K562 (cell line): ENCODE measurements at regions not wholly inside any gene's neighbourhood (a gene's known extent, or its start where the extent isn't known, plus 50 kb on each side); places are given as distances from the start of the nearest gene placed in this dataset.

Experiments used
- ATAC-seq: fragments of 200-7000 bp; cut with Tn5 transposase; 3 replicates; pipeline ENCODE4 v1.9.1; 2020; ENCODE audit warnings: moderate library complexity
- BruUV-seq: library from RNA; stranded (reverse); fragments of 400-500 nt; replicated peaks from 2 replicates; lab custom pipeline; 2021; lab: Mats Ljungman, UMichigan
- CTCF ChIA-PET: fragments of 300-600 bp; formaldehyde crosslinking; extraction: SDS; loops from one replicate; lab custom pipeline; 2021; ENCODE audit warnings: low intra/inter-chr PET ratio; lab: Yijun Ruan, JAX
- POLR2A ChIA-PET: fragments of 300-600, 350-650 bp; sonication (Branson Sonifier 250); formaldehyde crosslinking; extraction: SDS; loops from one replicate; lab custom pipeline; 2021; ENCODE audit warnings: antibody characterized with exemption, inconsistent platforms; lab: Yijun Ruan, JAX
- DNase-seq, 4 experiments: peaks; one replicate each; pipeline versions ENCODE4 v3.0.0 to v3.0.0-alpha.2; 2011 to 2018; ENCODE audit warnings: low spot score in 3 of 4, mixed read lengths in 3 of 4; ENCODE audit errors: extremely low read depth in 1 of 4
- FAIRE-seq: peaks from 2 replicates; lab custom pipeline; 2011; peaks lifted over from hg19 to GRCh38; lab: Jason Lieb, UNC
- H2AFZ ChIP-seq: 2 replicates; pipeline ENCODE4 v1.6.0; 2011; ENCODE audit warnings: low read depth, low read length, control low read depth, inconsistent platforms
- H3K27ac ChIP-seq: fragments of 200-600 bp; 3 replicates; pipeline ENCODE4 v1.8.0; 2011; ENCODE audit warnings: low read depth, mild to moderate bottlenecking, control low read depth, inconsistent platforms, low read length, moderate library complexity, mixed read lengths; ENCODE audit errors: extremely low read depth
- H3K27me3 ChIP-seq, 2 experiments: fragments of 300-600 bp in 1 of 2; 2 replicates in 1 of 2; 3 replicates in 1 of 2; pipeline versions ENCODE4 v1.6.0 to v1.8.0; 2011; ENCODE audit warnings: inconsistent platforms in 2 of 2, low read length in 2 of 2, mild to moderate bottlenecking in 1 of 2, mixed read lengths in 1 of 2, moderate library complexity in 1 of 2; ENCODE audit not compliant: control insufficient read depth in 2 of 2, insufficient read depth in 2 of 2
- H3K36me3 ChIP-seq: fragments of 300-600 bp; 3 replicates; pipeline ENCODE4 v1.8.0; 2011; ENCODE audit warnings: mild to moderate bottlenecking, low read length, inconsistent platforms; ENCODE audit not compliant: control insufficient read depth, insufficient read depth
- H3K4me1 ChIP-seq, 2 experiments: fragments of 200-600 bp in 1 of 2; replicated peaks in 1 of 2; 2 replicates in 1 of 2; 3 replicates in 1 of 2; pipeline versions ENCODE4 v1.5.1 to v1.8.0; 2011; ENCODE audit warnings: inconsistent platforms in 2 of 2, low read length in 2 of 2, mild to moderate bottlenecking in 1 of 2, mixed read lengths in 1 of 2, moderate library complexity in 1 of 2; ENCODE audit not compliant: control insufficient read depth in 2 of 2, insufficient read depth in 2 of 2
- H3K4me2 ChIP-seq: 2 replicates; pipeline ENCODE4 v1.6.1; 2011; ENCODE audit warnings: low read length, control low read depth, inconsistent platforms, mixed read lengths; ENCODE audit not compliant: insufficient read depth
- H3K4me3 ChIP-seq: fragments of 200-600 bp; sonication (generic), shearing (Covaris generic); 2 replicates; pipeline ENCODE4 v1.5.1; 2016; ENCODE audit warnings: control low read depth, inconsistent platforms
- H3K79me2 ChIP-seq: fragments of 200-600 bp; 3 replicates; pipeline ENCODE4 v1.8.0; 2011; ENCODE audit warnings: low read length, inconsistent platforms; ENCODE audit not compliant: control insufficient read depth, insufficient read depth
- H3K9ac ChIP-seq, 2 experiments: 2 replicates each; pipeline versions ENCODE4 v1.6.0 to v1.6.1; 2011; ENCODE audit warnings: low read depth in 2 of 2, low read length in 2 of 2, control low read depth in 1 of 2, inconsistent platforms in 1 of 2, mild to moderate bottlenecking in 1 of 2, mixed read lengths in 1 of 2; ENCODE audit not compliant: insufficient read depth in 1 of 2
- H3K9me1 ChIP-seq: one replicate; pipeline ENCODE4 v1.6.0; 2011; ENCODE audit warnings: inconsistent platforms, mild to moderate bottlenecking, low read length, moderate library complexity; ENCODE audit not compliant: control insufficient read depth, insufficient read depth
- H3K9me3 ChIP-seq: replicated peaks from 2 replicates; pipeline ENCODE4 v1.5.1; 2011; ENCODE audit warnings: low read depth, low read length, inconsistent platforms; ENCODE audit not compliant: control insufficient read depth, insufficient read depth
- H4K20me1 ChIP-seq: replicated peaks from 2 replicates; pipeline ENCODE4 v1.6.1; 2011; ENCODE audit warnings: low read length, inconsistent platforms, mixed read lengths; ENCODE audit not compliant: control insufficient read depth, insufficient read depth
- BCOR ChIP-seq: fragments of 450-650 bp; IDR thresholded peaks from 2 replicates; pipeline ENCODE4 v1.6.1; 2016
- JUND ChIP-seq, 2 experiments: IDR thresholded peaks; 2 replicates in 1 of 2; 3 replicates in 1 of 2; pipeline ENCODE4 v1.6.1; 2011; ENCODE audit warnings: borderline replicate concordance in 2 of 2, low read depth in 2 of 2, low read length in 2 of 2, improper control_type of control experiment in 1 of 2, missing biosample characterization in 1 of 2, missing genetic modification characterization in 1 of 2, missing genetic modification reagents in 1 of 2
- KDM2B ChIP-seq: fragments of 250-450 bp; sonication (Bioruptor Pico); IDR thresholded peaks from 2 replicates; pipeline ENCODE4 v1.8.0; 2021; ENCODE audit warnings: mild to moderate bottlenecking, moderate library complexity
- PHF21A ChIP-seq: fragments of 450-650 bp; IDR thresholded peaks from 2 replicates; pipeline ENCODE4 v1.6.1; 2017; ENCODE audit warnings: low read depth, borderline replicate concordance
- SMAD1 ChIP-seq: fragments of 150-350 bp; IDR thresholded peaks from 2 replicates; pipeline ENCODE4 v1.6.1; 2014; ENCODE audit warnings: low read length, low read depth; ENCODE audit not compliant: partially characterized antibody
- SMAD2 ChIP-seq: fragments of 150-350 bp; IDR thresholded peaks from 2 replicates; pipeline ENCODE4 v1.6.1; 2014; ENCODE audit warnings: low read depth, mild to moderate bottlenecking, low read length
- STAT5B ChIP-seq: fragments of 250-450 bp; sonication (Bioruptor Pico); IDR thresholded peaks from 2 replicates; pipeline ENCODE4 v1.8.0; 2021; ENCODE audit warnings: mild to moderate bottlenecking, inconsistent platforms
- WGBS: fragments of 100-300 bp; shearing (Covaris generic); methylation state at CpG from one replicate; pipeline ENCODE4 v1.1.6; 2016; ENCODE audit warnings: low coverage, mixed read lengths; ENCODE audit not compliant: insufficient coverage; ENCODE audit errors: missing lambda C conversion rate; 5-methylcytosine and 5-hydroxymethylcytosine counted together
- in situ Hi-C: fragments of 300-500 bp; cut with MboI; formaldehyde crosslinking; loops from 4 replicates; pipeline ENCODE4 v1.15.0; 2018; ENCODE audit warnings: inconsistent platforms, mixed read lengths
- intact Hi-C: fragments of 100-400 bp; cut with micrococcal nuclease; formaldehyde crosslinking; loops from 2 replicates; pipeline ENCODE4 v1.14.2; 2022
- TF ChIP-seq, protein P1 (sequence below): IDR thresholded peaks from 3 replicates; pipeline ENCODE4 v1.6.1; 2011; ENCODE audit warnings: borderline replicate concordance, mild to moderate bottlenecking, moderate library complexity; ENCODE audit not compliant: insufficient read length; ENCODE audit errors: extremely low read depth
- TF ChIP-seq, protein P2 (sequence below): fragments of 250-450 bp; sonication (Bioruptor Pico); IDR thresholded peaks from 2 replicates; pipeline ENCODE4 v1.8.0; 2022; ENCODE audit warnings: moderate library complexity, mild to moderate bottlenecking, inconsistent platforms

DNA sequence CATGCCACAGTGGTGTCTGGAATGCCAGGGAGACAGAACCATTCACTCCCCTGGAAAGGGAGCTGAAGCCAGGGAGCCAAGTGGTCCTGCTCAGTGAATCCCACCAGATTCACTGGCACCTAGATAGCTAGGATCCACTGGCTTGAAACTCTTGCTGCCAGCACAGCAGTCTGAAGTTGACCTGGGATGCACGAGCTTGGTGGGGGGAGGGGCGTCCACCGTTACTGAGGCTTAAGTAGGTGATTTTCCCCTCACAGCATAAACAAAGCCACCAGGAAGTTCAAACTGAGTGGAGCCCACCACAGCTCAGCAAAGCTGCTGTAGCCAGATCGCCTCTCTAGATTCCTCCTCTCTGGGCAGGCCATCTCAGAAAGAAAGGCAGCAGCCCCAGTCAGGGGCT, 413.3 kb downstream of the PRDM5 start:
- Histone ChIP-seq H3K36me3 (no peaks in the 10 kb centered on the region), H3K4me2 (no peak overlapping the region), H3K9ac (no peak overlapping the region), H3K4me3 (no peak overlapping the region), H3K9me1 (no peaks in the 10 kb centered on the region), H3K9me3 (no peaks in the 10 kb centered on the region), H3K27ac (no peak overlapping the region), H3K27me3 (no peaks in the 10 kb centered on the region), H4K20me1 (no peaks in the 10 kb centered on the region), H3K4me1 (no peaks in the 10 kb centered on the region), H2AFZ (no peak overlapping the region), H3K79me2 (no peaks in the 10 kb centered on the region)
- 0% methylated on average over 3 of the region's 4 CpGs for WGBS
- ChIA-PET POLR2A (no interaction called here), CTCF (interaction anchor here (0.6 kb wide), 1 partner anchor 1443 kb away, joined by 3 read pairs; no protein-coding TSS in a partner anchor)
- BruUV-seq, result no TSS peak
- intact Hi-C loops, result no loop called here
- no peak for FAIRE-seq
- in situ Hi-C loops, result no loop called here
- TF ChIP-seq, protein P1, sequence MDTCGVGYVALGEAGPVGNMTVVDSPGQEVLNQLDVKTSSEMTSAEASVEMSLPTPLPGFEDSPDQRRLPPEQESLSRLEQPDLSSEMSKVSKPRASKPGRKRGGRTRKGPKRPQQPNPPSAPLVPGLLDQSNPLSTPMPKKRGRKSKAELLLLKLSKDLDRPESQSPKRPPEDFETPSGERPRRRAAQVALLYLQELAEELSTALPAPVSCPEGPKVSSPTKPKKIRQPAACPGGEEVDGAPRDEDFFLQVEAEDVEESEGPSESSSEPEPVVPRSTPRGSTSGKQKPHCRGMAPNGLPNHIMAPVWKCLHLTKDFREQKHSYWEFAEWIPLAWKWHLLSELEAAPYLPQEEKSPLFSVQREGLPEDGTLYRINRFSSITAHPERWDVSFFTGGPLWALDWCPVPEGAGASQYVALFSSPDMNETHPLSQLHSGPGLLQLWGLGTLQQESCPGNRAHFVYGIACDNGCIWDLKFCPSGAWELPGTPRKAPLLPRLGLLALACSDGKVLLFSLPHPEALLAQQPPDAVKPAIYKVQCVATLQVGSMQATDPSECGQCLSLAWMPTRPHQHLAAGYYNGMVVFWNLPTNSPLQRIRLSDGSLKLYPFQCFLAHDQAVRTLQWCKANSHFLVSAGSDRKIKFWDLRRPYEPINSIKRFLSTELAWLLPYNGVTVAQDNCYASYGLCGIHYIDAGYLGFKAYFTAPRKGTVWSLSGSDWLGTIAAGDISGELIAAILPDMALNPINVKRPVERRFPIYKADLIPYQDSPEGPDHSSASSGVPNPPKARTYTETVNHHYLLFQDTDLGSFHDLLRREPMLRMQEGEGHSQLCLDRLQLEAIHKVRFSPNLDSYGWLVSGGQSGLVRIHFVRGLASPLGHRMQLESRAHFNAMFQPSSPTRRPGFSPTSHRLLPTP, result no peak
- TF ChIP-seq SMAD2 (no peak), JUND (IDR thresholded peaks at IDR 0.05; ENCODE audit: borderline replicate concordance, low read depth, low read length) (no peak), JUND (tag; IDR thresholded peaks at IDR 0.05; ENCODE audit: borderline replicate concordance, low read depth, low read length) (no peak), BCOR (no peak), STAT5B (no peak), KDM2B (CRISPR knock-in tag) (no peak), SMAD1 (no peak), PHF21A (no peak)
- TF ChIP-seq, protein P2, sequence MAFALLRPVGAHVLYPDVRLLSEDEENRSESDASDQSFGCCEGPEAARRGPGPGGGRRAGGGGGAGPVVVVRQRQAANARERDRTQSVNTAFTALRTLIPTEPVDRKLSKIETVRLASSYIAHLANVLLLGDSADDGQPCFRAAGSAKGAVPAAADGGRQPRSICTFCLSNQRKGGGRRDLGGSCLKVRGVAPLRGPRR (CRISPR knock-in tag), result no peak
- no peak for ATAC-seq
- DNase-seq, result no peak
